ENCODE measurements at regions not wholly inside any gene's neighbourhood (a gene's known extent, or its start where the extent isn't known, plus 50 kb on each side); places are given as distances from the start of the nearest gene placed in this dataset.

DNA sequence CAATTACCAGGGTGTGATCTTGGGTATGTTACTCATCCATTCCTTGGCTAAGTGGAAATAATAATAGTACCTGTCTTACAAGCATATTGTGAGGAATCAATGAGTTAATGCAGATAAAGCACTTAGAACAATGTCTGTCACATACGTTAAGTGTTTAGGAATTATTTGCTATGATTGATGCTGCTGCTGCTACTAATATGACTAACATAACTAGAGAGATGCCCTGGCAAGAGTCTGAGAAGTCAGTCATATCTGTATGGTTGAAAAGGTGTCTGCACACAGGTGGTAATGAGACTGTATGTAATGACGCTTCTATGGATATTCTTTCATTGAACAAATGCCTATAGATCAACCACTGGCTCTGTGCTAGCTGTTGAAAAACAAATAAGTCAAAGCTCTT is 100.1 kb upstream of the PCGF5 start:
- CTCF ChIA-PET: interaction anchor here (1.2 kb wide), 1 partner anchor 132 kb away, joined by 4 read pairs; no protein-coding TSS in a partner anchor
- Histone ChIP-seq H4K20me1 (ENCODE audit: control insufficient read depth, insufficient read depth, low read length, poor library complexity, severe bottlenecking) (no peaks in the 10 kb centered on the region), H2AFZ (ENCODE audit: insufficient read depth, low read depth, low read length, poor library complexity, severe bottlenecking) (no peak overlapping the region), H3K79me2 (ENCODE audit: control insufficient read depth, insufficient read depth, low read length) (no peaks in the 10 kb centered on the region), H3K27ac (ENCODE audit: low read length in 2 of 2) (no peak overlapping the region), H3K9ac (ENCODE audit: low read length) (no peak overlapping the region), H3K4me2 (replicated peaks; ENCODE audit: low read depth, low read length, poor library complexity, severe bottlenecking) (no peak overlapping the region), H3K27me3 (replicated peaks in 1 of 4; ENCODE audit: control extremely low read depth in 1 of 4, control insufficient read depth in 3 of 4, insufficient read depth in 4 of 4, low read length in 3 of 4) (no peaks in the 10 kb centered on the region), H3K4me3 (ENCODE audit: control extremely low read depth in 1 of 5, extremely low read depth in 1 of 5, insufficient read depth in 1 of 5, low read depth in 2 of 5, low read length in 4 of 5) (no peak overlapping the region), H3K36me3 (replicated peaks in 1 of 2; ENCODE audit: control extremely low read depth in 1 of 2, control insufficient read depth in 1 of 2, extremely low read depth in 1 of 2, insufficient read depth in 2 of 2, low read length in 1 of 2) (no peaks in the 10 kb centered on the region), H3K9me3 (ENCODE audit: control extremely low read depth in 1 of 3, control insufficient read depth in 2 of 3, insufficient read depth in 1 of 3, low read length in 2 of 3) (no peaks in the 10 kb centered on the region), H3K4me1 (ENCODE audit: control insufficient read depth in 2 of 2, insufficient read depth in 2 of 2, low read length in 2 of 2) (no peaks in the 10 kb centered on the region)
- WGBS (ENCODE audit: insufficient coverage): no CpG with 5 or more reads among the region's 2 CpGs
- H3K4me3 Mint-ChIP-seq: no peak overlapping the region
- H3K27me3 Mint-ChIP-seq: no peaks in the 10 kb centered on the region
- POLR2A ChIA-PET: no interaction called here
- no peaks in the 10 kb centered on the region for H3K9me3 Mint-ChIP-seq (ENCODE audit: insufficient read depth)
- DNase-seq (no peak), ATAC-seq (ENCODE audit: low read depth) (no peak)
- intact Hi-C loops (cut with micrococcal nuclease): no loop called here
- H3K27ac Mint-ChIP-seq: no peak overlapping the region
- TF ChIP-seq, protein P1, sequence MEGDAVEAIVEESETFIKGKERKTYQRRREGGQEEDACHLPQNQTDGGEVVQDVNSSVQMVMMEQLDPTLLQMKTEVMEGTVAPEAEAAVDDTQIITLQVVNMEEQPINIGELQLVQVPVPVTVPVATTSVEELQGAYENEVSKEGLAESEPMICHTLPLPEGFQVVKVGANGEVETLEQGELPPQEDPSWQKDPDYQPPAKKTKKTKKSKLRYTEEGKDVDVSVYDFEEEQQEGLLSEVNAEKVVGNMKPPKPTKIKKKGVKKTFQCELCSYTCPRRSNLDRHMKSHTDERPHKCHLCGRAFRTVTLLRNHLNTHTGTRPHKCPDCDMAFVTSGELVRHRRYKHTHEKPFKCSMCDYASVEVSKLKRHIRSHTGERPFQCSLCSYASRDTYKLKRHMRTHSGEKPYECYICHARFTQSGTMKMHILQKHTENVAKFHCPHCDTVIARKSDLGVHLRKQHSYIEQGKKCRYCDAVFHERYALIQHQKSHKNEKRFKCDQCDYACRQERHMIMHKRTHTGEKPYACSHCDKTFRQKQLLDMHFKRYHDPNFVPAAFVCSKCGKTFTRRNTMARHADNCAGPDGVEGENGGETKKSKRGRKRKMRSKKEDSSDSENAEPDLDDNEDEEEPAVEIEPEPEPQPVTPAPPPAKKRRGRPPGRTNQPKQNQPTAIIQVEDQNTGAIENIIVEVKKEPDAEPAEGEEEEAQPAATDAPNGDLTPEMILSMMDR (IDR thresholded peaks at IDR 0.05): no peak
- no peak for TF ChIP-seq EZH2 (IDR thresholded peaks at IDR 0.05; ENCODE audit: borderline replicate concordance, insufficient read depth, low read depth, low read length, poor library complexity, severe bottlenecking)
- H3K4me1 Mint-ChIP-seq: peaks cover 3% of the 10 kb centered on the region

DNA sequence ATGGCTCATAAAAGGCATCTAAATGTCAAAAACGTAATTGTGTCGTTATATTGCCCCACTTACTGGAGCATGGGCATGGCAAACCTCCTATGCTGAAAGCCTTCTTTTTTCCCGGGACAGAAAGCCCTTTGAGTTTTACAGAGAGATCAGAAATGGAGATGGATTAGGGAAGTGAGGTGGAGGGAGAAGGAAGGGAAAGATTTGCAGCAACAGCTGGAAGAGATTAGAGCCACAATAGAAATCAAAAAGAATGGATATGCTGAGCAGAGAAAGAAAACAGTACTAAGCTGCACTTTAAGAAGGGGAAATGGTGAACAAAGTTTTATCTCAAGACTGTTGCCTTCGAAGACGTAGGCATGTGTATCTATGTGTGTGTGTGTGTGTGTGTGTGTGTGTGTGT is 97.2 kb upstream of the PCGF5 start:
- Histone ChIP-seq H4K20me1 (ENCODE audit: control insufficient read depth, insufficient read depth, low read length, poor library complexity, severe bottlenecking) (no peaks in the 10 kb centered on the region), H3K4me3 (ENCODE audit: control extremely low read depth in 1 of 5, extremely low read depth in 1 of 5, insufficient read depth in 1 of 5, low read depth in 2 of 5, low read length in 4 of 5) (no peak overlapping the region), H3K9me3 (ENCODE audit: control extremely low read depth in 1 of 3, control insufficient read depth in 2 of 3, insufficient read depth in 1 of 3, low read length in 2 of 3) (no peaks in the 10 kb centered on the region), H3K4me1 (ENCODE audit: control insufficient read depth in 2 of 2, insufficient read depth in 2 of 2, low read length in 2 of 2) (no peaks in the 10 kb centered on the region), H3K79me2 (ENCODE audit: control insufficient read depth, insufficient read depth, low read length) (no peaks in the 10 kb centered on the region), H3K36me3 (replicated peaks in 1 of 2; ENCODE audit: control extremely low read depth in 1 of 2, control insufficient read depth in 1 of 2, extremely low read depth in 1 of 2, insufficient read depth in 2 of 2, low read length in 1 of 2) (no peaks in the 10 kb centered on the region), H3K27me3 (replicated peaks in 1 of 4; ENCODE audit: control extremely low read depth in 1 of 4, control insufficient read depth in 3 of 4, insufficient read depth in 4 of 4, low read length in 3 of 4) (no peaks in the 10 kb centered on the region), H3K9ac (ENCODE audit: low read length) (no peak overlapping the region), H3K4me2 (replicated peaks; ENCODE audit: low read depth, low read length, poor library complexity, severe bottlenecking) (no peak overlapping the region), H3K27ac (ENCODE audit: low read length in 2 of 2) (no peak overlapping the region), H2AFZ (ENCODE audit: insufficient read depth, low read depth, low read length, poor library complexity, severe bottlenecking) (no peak overlapping the region)
- POLR2A ChIA-PET: no interaction called here
- DNase-seq: no peak
- no peaks in the 10 kb centered on the region for H3K27me3 Mint-ChIP-seq
- ATAC-seq (ENCODE audit: low read depth): no peak
- intact Hi-C loops (cut with micrococcal nuclease): no loop called here
- 80% methylated on average over 4 of the region's 5 CpGs for WGBS (ENCODE audit: insufficient coverage)
- CTCF ChIA-PET: interaction anchor here (2.4 kb wide), 1 partner anchor 128 kb away, joined by 7 read pairs; no protein-coding TSS in a partner anchor
- no peaks in the 10 kb centered on the region for H3K4me1 Mint-ChIP-seq
- H3K27ac Mint-ChIP-seq: no peak overlapping the region
- no peaks in the 10 kb centered on the region for H3K9me3 Mint-ChIP-seq (ENCODE audit: insufficient read depth)
- H3K4me3 Mint-ChIP-seq: no peak overlapping the region
- TF ChIP-seq, protein P1 (IDR thresholded peaks at IDR 0.05): no peak
- no peak for TF ChIP-seq EZH2 (IDR thresholded peaks at IDR 0.05; ENCODE audit: borderline replicate concordance, insufficient read depth, low read depth, low read length, poor library complexity, severe bottlenecking)

All from B cell (primary cell).